ENCODE measurements at regions not wholly inside any gene's neighbourhood (a gene's known extent, or its start where the extent isn't known, plus 50 kb on each side); places are given as distances from the start of the nearest gene placed in this dataset.

DNA sequence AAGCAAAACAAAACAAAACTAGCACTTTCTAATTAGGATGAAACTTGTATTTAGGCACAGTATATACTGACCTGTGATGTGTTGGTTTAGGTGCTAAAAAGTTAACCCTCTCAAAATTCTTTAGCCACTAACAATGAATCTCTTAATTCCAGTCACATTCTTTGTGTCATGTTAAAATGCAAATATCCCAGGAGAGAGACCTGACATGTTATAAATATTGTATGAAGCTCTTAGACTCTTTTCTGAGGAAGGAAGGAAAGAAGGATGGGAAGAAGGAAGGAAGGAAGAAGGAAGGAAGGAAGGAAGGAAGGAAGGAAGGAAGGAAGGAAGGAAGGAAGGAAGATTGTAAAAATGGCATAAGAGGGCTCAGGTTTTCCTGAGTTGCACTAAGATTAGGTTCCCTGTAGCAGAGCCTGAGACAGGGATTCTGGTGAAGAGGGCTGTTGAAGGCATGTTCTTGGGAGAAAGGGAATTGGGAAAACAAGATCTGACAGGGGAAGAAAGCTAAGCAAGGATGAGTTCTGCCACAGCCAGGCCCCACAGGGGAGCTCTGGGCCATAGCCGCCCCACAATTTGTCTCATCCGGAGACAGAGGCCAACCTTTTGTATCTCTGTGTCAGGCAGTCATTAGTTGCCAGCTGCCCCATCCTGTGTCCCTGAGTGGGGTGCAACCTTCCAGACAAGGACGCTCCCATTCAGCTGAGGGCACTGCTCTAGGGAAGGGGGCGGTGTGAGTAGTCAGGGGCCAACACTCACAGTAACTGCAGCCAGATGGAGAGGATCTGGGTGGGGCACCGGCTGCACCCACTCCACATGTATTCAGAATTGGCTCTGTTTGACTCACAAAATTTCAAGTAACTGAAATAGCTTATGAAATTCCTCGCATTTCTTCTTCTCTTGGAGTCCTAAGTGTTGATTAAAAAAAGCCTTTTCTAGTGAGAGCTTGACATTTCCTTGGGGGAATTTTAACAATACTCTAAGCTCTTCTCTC, 189.3 kb upstream of the ARG1 start:
- no peak for DNase-seq (ENCODE audit: low read depth in 2 of 2)

- no peak for DNase-seq (ENCODE audit: low read depth in 2 of 2)
Measured at GRCh38 chr6:131387562-131388447, 185.2 kb upstream of the ARG1 start.

DNA sequence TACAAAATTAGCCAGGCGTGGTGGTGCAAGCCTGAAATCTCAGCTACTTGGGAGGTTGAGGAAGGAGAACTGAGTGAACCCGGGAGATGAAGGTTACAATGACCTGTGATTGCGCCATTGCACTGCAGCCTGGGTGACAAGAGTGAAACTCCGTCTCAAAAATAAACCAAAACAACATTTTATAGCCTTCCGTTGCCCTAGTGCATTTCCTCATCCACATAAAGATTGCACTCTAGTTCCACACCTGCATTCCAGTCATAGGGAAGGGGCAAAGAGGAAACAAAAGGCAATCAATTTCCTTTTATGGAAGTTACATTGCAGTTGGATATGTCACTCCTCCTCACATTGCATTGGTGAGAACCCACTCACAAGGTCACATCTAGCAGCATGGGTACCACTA, 182.7 kb upstream of the ARG1 start:
- no peak for DNase-seq (ENCODE audit: low read depth in 2 of 2)

DNA sequence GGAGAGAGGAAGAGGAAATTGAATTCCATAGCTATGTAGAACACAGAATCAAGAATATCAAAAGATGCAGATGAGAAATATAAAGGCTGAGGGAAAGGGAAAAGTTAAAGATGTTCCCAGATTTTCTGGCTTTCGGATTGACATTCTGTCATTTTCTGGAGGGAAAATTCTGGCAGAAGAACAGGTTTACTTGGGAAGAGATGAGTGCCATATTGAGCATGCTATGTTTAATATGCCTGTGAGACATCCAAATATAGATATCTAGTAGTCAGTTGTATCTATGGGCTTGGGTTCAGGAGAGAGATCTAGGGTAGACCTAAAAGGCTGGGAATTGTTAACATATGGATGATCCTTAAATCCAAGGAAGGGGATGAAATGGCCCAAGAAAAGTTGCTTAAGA, 181.9 kb upstream of the ARG1 start:
- no peak for DNase-seq (ENCODE audit: low read depth in 2 of 2)

DNA sequence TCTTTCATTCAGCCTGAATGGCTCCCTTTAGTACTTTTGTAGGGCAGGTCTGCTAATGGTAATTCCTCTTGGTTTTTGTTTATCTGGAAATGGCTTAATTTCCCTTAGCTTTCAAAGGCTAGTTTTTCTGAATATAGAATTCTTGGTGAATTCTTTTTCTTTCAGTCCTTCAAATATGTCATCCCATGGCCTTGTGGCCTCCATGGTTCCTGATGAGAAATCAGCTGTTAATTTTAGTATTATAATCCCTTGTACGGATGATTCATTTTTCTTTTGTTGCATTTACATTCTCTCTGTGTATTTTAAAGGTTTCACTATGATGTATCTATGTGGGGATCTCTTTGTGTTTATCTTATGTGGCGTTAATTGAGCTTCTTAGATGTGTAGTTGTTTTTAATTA, 179.6 kb upstream of the ARG1 start:
- no peak for DNase-seq (ENCODE audit: low read depth in 2 of 2)

DNA sequence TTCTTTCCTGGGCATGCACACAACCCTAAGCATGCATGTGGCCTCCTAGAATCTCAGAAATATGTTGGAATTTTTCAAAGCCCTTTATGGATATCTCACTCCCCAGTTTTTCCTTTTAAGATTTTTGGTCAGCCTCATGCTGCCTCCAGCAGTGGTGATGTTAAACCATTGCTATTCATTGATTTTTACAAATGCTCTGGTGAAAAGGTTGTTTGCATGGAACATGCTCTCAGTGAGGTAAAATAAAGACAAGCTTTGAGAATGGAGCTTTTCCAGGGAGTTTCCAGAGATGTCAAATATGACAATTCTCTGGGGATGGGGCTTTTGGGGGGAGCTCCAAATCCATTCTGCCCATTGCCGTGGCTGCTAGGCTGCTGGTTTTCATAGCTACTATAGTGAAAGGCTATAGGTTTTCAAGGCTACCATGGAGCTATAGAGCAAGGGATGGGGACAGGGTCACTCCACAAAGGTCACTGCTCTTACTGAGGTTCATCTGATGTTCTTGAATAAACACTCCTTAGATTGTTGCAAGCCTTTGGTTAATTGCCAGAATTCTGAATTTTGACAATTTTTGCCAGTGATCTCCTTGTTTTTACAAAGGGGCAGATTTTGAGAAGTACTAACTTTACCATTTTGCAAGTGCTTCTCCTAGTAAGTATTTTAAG, 178.1 kb upstream of the ARG1 start:
- DNase-seq (ENCODE audit: low read depth in 2 of 2): no peak

GRCh38 chr6:131398176-131398575, 174.8 kb upstream of the ARG1 start:
- no peak for DNase-seq (ENCODE audit: low read depth in 2 of 2)

DNA sequence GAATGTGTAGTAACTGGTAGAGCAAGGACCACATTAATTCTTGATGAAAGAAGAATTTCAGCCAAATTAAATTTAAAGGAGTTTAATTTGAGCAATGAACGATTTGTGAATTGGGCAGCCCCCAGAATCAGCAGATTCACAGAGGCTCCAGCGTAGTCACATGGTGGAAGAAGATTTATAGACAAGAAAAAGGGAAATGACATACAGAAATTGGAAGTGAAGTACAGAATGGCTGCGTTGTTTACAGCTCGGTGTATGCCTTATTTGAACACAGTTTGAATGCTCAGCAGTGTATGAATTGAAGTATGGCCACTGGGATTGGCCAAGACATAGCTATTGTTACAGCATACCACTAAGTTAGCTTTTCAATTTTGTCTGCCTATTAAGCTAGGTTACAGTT, 173.6 kb upstream of the ARG1 start:
- DNase-seq (ENCODE audit: low read depth in 2 of 2): no peak

- peak; percentile 71 to 82 for DNase-seq (ENCODE audit: low read depth in 2 of 2)
Measured at GRCh38 chr6:131400054-131400778, 172.8 kb upstream of the ARG1 start.

GRCh38 chr6:131400779-131401496, 172.1 kb upstream of the ARG1 start:
- DNase-seq (ENCODE audit: low read depth in 2 of 2): no peak

DNA sequence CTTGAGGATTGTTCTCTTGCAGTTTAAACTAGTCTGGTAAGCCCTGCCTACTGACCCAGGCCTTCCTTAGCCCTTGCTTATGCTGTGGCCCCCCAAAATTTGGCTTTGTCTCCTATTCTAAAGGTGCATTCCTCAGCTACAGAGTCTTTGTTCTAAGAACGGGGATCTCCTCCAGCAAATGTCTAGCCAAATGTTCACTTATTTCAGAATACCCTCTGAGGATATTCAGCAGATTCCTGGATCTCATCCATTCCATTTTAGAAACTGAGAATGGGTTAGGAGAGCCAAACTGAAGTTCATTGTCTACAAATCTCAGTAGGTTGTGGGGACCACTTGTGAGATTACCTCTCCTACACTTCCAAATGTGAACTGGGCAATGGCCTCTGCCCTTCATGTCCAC, 164.2 kb upstream of the ARG1 start:
- no peak for DNase-seq (ENCODE audit: low read depth in 2 of 2)

DNA sequence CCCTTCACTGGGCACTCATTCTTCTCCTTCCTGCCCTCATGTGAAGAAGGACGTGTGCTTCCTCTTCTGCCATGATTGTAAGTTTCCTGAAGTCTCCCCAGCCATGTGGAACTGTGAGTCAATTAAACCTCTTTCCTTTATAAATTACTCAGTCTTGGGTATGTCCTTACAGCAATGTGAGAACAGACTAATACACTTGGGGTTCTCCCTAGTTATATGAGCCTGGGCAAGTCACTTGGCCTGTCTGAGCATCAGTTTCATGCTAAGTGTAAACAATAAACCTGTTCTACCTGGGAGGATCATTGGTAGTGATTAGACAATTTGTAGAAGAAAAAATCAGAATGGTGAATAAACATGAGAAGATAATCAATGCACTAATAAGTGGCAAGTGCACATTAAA, 162.2 kb upstream of the ARG1 start:
- DNase-seq (ENCODE audit: low read depth in 2 of 2): no peak

DNA sequence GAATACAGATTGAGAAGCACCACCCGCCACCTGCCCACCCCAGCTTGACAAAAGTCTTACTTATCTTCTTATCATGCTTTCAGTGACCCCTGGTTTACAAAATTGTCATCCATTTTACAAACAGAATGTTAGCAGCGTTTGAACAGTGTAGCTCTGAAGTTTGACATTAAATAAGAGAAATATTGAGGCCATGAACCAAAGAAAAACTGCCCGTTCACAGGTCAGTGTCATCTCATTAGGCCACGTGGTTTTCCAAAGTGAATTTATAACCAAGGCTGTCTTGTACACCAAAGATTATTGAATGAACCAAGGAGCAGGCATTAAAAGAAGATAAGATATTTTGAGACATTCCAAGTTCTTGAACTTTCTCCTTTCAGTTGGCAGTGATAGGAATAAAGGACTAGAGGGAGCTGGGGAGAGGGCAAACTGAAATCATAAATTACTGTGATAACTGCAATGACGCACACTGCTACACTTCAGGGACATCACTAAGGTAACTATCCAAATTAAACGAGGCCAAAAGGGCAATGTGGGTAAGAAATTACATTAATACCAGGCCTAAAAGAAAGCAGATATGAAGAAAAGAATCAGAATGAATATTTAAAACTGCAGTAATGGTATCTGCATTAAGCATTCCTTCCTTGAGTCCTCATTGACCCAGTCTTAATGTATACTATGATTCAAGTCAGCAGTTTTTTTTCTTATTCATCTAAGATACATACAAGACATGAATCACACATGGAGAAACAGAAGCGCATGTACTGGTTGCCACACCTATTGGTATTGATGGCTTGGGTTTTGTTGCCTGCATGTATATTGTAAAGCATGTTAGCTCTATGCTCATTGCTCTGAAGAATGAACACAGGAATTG, 159.8 kb upstream of the ARG1 start:
- DNase-seq (ENCODE audit: low read depth in 2 of 2): no peak

- DNase-seq (ENCODE audit: low read depth in 2 of 2): no peak
Measured at GRCh38 chr6:131413831-131414191, 159.2 kb upstream of the ARG1 start.

- no peak for DNase-seq (ENCODE audit: low read depth in 2 of 2)
Measured at GRCh38 chr6:131414956-131415355, 158.1 kb upstream of the ARG1 start.

DNA sequence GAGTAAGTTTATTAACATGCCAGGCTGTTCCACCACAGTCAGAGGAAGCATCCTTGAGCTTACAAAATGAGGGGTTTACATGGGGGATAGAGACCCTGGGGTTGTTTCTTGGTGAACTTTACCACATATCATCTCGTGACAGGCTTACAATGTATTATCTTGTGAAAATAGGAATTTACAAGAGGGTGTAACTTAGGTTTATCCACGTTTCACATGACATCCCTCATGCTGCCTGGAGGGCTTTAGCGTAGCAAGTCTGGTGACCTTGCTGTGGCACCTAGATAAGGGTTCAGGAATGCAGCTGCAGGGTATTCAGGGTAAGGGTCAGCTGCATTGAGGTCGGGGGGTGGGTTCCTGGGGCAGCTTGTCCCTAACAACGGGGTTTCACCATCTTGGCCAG, 154.6 kb upstream of the ARG1 start:
- no peak for DNase-seq (ENCODE audit: low read depth in 2 of 2)

GRCh38 chr6:131419702-131420101, 153.3 kb upstream of the ARG1 start:
- no peak for DNase-seq (ENCODE audit: low read depth in 2 of 2)

GRCh38 chr6:131424016-131424415, 149.0 kb upstream of the ARG1 start:
- DNase-seq (ENCODE audit: low read depth in 2 of 2): no peak

GRCh38 chr6:131424475-131424874, 148.6 kb upstream of the ARG1 start:
- no peak for DNase-seq (ENCODE audit: low read depth in 2 of 2)

All from fibroblast of skin of left biceps (primary cell).